Muscle of back (tissue), 3 donors: ENCODE measurements at regions not wholly inside any gene's neighbourhood (a gene's known extent, or its start where the extent isn't known, plus 50 kb on each side); places are given as distances from the start of the nearest gene placed in this dataset.
"Not testable (repeated sequence)": the region's sequence is repeated elsewhere in the genome, so short reads cannot be mapped to it uniquely, and the experiment has no call there.

Source experiments
- DNase-seq, 3 donors: peaks; one replicate each; pipeline versions ENCODE4 v3.0.0 to v3.0.0-alpha.2; 2013

DNA sequence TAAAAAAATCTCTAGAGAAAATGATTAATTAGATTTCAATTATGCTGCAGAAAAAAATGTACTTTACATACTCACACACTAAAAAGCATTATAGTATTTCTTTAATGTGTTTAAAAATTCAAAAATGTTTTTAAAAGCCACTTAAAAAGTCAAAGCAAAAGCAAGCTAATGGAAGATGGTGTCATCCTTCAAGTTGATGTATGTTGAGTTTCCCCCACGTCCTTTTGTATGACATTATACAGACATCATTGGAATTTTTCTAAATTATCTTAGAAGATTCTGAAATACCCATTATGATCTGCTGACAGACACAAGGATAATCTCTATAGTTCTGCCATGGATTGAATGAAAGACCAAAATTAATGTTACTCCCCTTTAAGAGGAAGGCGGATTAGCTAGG lies 393.7 kb upstream of the TENM3 start:
- no peak for DNase-seq

GRCh38 chr4:181853881-181854511 lies 389.2 kb upstream of the TENM3 start:
- no peak for DNase-seq

GRCh38 chr4:181855307-181855706 lies 387.9 kb upstream of the TENM3 start:
- DNase-seq = no peak

DNA sequence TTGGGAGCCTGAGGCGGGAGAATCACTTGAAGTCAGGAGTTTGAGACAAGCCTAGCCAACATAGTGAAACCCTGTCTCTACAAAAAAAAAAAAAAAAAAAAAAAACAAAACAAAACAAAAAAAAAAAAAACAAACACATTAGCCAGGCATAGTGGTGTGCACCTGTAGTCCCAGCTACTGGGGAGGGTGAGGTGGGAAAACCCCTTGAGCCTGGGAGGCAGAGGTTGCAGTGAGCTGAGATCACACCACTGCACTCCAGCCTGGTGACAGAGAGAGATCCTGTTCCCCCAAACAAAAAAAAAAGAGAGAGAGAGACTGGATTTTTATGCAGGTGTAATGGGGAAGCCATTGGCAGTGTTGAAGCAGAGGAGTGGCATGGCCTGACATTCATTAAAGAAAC lies 385.7 kb upstream of the TENM3 start:
- DNase-seq = not testable (repeated sequence)

- no peak for DNase-seq
Measured at GRCh38 chr4:181858741-181859140, 384.5 kb upstream of the TENM3 start.

DNA sequence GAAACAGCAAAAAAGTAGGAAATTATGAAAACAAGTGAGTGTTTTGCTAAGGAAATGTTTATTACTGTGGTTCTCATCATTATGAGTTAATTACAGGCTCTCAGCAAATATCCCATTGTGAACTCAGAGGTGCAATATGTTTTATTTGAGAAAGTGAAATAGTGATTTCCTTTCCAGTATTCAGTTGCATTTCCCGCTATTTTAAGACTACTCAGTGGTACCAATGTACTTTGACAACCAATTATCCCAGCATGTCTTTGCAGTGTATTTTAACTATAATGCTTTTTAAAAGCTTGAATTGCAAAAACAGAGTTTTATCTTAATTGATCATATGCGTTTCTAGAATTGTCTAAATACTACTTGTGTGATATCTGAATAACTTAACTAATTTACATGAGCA lies 383.8 kb upstream of the TENM3 start:
- DNase-seq = no peak

GRCh38 chr4:181860157-181860556 lies 383.0 kb upstream of the TENM3 start:
- peak in 2 of 3 donors; percentile 39 to 76 for DNase-seq

- peak in 1 of 3 donors; percentile 24 for DNase-seq
Measured at GRCh38 chr4:181860668-181861067, 382.5 kb upstream of the TENM3 start.

DNA sequence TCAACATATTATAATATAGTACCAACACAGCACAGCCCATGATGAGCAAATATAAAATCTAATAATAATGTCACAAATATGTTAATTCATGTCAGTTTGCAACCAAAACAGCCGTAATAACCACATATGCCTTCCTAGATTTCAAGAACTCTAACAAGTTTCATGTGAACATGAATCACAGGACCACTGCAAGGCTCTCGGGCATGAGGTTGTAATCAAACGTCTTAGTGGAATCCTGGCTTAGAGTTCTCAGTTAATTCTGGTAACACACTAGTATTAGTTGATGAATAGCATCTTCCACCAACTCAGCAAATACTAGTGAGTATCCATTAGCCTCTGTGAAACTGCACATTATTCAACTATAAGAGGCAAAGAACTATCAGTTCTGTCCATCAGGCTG lies 379.3 kb upstream of the TENM3 start:
- DNase-seq = peak in 1 of 3 donors; percentile 9

DNA sequence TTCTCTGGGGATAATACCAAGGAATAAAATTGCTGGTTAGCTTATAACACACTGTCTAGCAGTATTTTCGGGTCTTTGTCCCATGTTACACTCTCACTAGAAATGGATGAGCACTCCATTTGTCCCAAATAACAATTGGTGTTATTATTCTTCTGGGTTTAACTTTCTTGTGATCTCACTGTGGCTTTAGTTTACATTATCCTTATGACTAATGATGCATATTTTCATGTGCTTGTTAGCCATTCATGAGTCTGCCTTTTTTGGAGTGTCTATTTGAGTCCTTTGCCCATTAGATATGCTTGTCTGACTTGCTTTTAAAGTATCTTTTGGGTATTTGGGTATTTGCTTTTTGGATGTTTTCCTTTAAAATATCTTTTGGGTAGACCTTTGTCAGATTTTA lies 372.9 kb upstream of the TENM3 start:
- peak in 1 of 3 donors; percentile 8 for DNase-seq

- DNase-seq = peak in 1 of 3 donors; percentile 11
Measured at GRCh38 chr4:181874602-181875001, 368.6 kb upstream of the TENM3 start.

DNA sequence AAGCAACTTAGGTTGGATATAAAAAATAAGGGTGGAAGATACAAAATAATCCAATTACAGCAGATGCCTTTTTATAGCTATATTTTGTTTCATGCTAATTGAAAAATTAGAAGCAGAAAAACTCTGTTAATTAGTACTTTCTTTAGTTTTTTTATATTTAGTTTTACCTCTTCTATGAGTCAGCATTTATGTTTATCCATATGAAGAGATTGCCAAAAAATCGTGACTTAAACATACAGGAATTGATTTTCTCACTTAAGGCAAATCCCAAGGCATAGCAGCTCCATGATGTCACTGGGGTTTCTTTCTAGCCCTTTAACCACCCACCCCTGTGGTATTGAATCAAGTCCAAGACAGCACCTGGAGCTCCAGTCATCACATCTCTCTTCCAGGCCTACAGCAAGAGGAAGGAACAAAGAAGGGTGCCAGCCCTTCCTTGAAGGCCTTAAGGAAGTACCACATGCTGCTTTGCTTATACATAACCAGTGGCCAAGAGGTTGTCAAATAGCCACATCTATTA lies 365.8 kb upstream of the TENM3 start:
- peak in 1 of 3 donors; percentile 20 for DNase-seq

DNA sequence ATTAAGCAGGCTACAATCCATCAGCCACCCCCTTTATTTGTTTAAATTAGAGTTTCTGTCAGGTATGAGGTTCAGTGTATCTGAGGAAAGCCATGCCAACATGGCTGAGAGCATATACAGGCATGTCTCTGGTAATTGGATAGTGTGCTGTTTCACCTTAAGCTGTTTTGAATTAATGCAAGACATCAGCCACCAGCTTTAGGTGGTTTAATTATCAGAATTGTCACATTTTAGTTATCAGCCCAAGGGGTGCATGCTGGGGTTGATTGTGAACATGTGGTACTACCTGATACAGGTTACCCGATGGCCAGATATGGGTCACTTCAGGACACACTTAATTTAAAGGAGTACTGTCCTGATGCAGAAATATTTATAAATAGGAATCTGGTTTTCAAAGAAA lies 353.2 kb upstream of the TENM3 start:
- DNase-seq = no peak

- DNase-seq = no peak
Measured at GRCh38 chr4:181890911-181891310, 352.3 kb upstream of the TENM3 start.

DNA sequence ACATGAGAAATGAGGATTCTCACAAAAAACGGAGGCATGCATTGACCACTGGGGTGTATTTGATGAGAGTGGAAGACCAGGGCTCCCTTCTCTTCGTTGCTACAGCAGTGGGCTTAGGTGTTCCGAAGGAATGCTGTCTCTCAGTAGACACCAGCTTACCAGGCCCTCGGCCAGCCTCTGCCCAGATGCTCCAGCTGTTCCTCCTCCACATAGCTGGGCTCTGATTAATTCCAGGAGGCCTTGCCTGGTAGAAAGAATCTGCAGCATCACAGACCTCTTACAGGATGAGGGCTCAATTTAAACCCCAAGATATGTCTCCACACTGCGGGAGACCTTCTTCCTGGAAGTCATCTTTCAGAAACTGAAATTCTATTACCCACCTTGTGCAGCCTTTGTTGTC lies 346.6 kb upstream of the TENM3 start:
- no peak for DNase-seq

GRCh38 chr4:181897935-181898334 lies 345.3 kb upstream of the TENM3 start:
- DNase-seq = peak in 1 of 3 donors; percentile 33

DNA sequence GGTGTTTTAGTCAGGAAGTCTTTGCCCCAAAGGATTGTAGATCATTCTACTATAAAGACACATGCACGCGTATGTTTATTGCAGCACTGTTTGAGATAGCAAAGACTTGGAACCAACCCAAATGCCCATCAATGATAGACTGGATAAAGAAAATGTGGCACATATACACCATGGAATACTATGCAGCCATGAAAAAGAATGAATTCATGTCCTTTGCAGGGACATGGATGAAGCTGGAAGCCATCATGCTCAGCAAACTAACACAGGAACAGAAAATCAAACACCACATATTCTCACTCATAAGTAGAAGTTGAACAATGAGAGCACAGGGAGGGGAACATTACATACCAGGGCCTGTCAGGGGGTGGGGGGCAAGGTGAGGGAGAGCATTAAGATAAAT lies 340.8 kb upstream of the TENM3 start:
- not testable (repeated sequence) for DNase-seq

- DNase-seq = no peak
Measured at GRCh38 chr4:181905708-181906107, 337.5 kb upstream of the TENM3 start.

GRCh38 chr4:181908168-181908567 lies 335.0 kb upstream of the TENM3 start:
- DNase-seq = no peak

GRCh38 chr4:181909368-181909767 lies 333.8 kb upstream of the TENM3 start:
- DNase-seq = peak in 1 of 3 donors; percentile 29

GRCh38 chr4:181911420-181911819 lies 331.8 kb upstream of the TENM3 start:
- peak in 2 of 3 donors; percentile 6 to 21 for DNase-seq

- no peak for DNase-seq
Measured at GRCh38 chr4:181933471-181933870, 309.7 kb upstream of the TENM3 start.

DNA sequence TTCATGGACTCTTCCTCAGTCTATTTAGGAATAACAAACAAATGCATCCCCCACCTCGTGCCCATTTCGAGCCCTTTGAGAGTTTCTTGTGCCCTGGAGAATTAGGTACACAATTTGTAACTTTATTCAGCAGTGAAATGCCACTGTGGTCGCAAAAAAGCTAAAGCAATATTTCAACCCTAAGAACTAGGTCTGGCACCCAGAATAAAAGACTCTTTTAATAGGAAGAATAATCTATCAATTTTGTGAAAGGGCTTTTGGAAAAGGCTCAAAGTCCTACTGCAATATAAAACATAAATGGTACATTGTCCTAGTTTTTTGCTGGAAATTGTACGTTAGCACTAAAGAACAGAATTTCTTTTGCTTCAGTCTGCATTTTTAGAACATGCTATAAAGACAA lies 304.6 kb upstream of the TENM3 start:
- no peak for DNase-seq
